ENCODE measurements at regions not wholly inside any gene's neighbourhood (a gene's known extent, or its start where the extent isn't known, plus 50 kb on each side); places are given as distances from the start of the nearest gene placed in this dataset.
"Not testable (repeated sequence)": the region's sequence is repeated elsewhere in the genome, so short reads cannot be mapped to it uniquely, and the experiment has no call there.

DNA sequence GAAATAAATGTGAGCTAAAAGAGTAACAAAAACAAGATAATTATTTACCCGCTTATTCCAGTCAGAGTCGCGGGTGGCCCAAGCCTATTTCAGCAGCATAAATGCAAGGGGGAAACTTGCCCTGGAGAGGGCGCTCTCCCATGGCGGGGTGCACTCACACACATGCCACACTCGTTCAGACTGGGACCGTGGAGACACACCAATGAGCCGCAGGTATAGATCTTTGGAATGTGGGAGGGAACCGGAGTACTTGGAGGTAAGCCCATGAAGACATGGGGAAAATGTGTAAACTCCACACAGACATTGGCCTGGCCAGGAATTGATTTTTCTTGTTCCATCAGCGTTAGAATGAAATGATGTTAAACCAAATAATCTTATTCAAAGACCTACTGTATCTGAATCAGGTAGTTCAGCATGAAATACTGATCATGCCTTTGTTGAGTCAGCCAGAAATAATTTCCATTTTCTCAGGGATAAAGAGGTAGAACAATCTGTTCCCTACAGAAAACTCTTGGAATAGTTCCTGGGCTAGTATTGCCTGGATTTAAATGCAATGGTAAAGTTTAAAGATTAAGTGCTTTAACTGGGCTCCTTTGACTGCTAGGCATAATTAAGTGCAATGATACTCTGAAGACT, 191.5 kb downstream of the MCHR2 start:
- no peak for DNase-seq (ENCODE audit: low read depth in 2 of 2, low spot score in 1 of 2)

- DNase-seq (ENCODE audit: low read depth in 2 of 2, low spot score in 1 of 2): no peak
These were observed 185.0 kb downstream of the MCHR2 start for GRCh38 chr6:99808992-99809391.

- DNase-seq (ENCODE audit: low read depth in 2 of 2, low spot score in 1 of 2): no peak
These were observed 183.7 kb downstream of the MCHR2 start for GRCh38 chr6:99810295-99810694.

DNA sequence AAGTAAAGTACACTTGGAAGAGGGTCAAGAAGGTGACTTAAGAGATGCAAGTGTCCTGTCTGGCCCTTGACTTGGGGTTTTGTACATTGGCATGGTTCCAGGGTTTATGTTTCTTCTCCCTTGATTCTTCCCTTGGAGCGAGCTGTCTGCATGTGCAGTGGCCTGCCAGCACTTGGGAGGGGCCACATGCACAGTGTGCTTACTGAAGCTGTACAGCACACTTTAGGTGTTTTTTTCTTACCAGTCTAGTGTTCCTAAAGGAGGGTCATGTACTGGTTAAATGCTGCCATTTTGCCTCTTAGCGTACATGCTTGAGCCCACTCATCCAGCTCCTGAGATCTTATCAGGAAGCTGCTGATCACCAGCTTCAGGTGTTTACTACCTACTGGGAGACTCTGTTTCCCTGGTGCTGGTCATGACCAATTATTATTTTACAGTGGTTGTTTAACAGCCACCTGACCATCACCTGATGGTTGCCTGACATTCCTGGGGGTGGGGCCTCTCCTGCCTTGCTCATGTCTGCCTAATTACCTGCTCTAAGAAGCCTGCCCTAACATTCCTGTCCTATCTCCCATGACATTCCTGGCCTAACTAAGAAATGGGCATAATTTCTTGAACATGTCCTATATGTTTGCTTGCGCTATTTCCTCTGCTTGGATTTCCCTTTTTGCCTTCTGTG, 182.9 kb downstream of the MCHR2 start:
- DNase-seq (ENCODE audit: low read depth in 2 of 2, low spot score in 1 of 2): no peak

DNA sequence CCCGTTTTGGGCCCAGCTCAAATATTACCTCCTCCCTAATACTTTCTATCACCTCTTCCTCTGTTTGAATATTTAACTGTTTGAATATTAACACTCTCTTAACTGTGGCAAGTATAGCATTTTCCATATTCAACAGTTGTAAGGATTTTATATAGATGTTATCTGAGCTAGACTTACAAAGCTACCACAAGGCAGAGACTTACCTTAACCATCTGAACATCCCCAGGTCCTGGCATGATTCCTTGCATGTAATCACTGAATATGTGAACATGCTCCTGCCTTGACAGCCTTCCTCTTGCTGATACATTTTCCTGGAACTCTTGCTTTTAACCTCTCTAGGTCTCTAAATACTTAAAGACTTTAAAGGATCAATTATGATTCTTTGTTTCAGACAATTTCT, 182.4 kb downstream of the MCHR2 start:
- DNase-seq (ENCODE audit: low read depth in 2 of 2, low spot score in 1 of 2): no peak

DNA sequence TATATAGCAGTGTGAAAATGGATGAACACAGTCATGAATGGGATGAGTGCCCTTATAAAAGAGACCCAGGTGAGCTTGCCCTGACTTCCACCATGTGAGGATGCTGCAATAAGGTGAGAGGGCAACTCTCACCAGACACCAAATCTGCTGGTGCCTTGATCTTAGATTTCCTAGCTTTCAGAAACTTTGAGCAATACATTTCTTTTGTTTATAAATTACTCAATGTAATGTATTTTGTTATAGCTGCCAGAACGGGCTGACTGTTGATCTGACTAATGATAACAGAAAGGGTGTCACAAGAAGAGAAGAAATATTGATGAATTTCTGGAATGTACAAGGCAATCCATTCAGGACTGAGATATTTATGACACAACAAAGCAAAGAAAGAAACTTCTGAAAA, 180.5 kb downstream of the MCHR2 start:
- no peak for DNase-seq (ENCODE audit: low read depth in 2 of 2, low spot score in 1 of 2)

GRCh38 chr6:99814230-99814928, 179.6 kb downstream of the MCHR2 start:
- DNase-seq (ENCODE audit: low read depth in 2 of 2, low spot score in 1 of 2): no peak

- no peak for DNase-seq (ENCODE audit: low read depth in 2 of 2, low spot score in 1 of 2)
These were observed 177.2 kb downstream of the MCHR2 start for GRCh38 chr6:99816795-99817194.

- no peak for DNase-seq (ENCODE audit: low read depth in 2 of 2, low spot score in 1 of 2)
These were observed 175.9 kb downstream of the MCHR2 start for GRCh38 chr6:99818161-99818560.

DNA sequence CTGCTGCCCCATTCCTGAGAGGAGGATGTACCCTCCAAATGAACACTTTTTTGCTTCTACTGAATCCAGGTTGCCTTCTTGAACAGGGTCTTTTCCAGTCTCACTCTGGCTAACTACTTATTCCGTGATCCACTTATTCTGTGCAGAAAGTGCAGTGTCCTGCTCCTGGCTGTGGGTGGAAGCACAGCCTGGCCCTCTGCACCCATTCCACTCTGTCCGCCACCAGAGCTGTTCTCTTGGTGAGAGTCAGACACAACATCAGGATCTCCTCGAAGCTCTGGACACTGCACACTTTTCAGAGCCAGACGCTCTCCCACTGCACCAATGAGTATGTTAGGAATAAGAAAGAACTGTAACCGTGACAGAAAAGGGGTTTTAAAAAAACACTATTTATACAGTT, 174.2 kb downstream of the MCHR2 start:
- no peak for DNase-seq (ENCODE audit: low read depth in 2 of 2, low spot score in 1 of 2)

GRCh38 chr6:99821164-99821563, 172.9 kb downstream of the MCHR2 start:
- DNase-seq (ENCODE audit: low read depth in 2 of 2, low spot score in 1 of 2): no peak

- no peak for DNase-seq (ENCODE audit: low read depth in 2 of 2, low spot score in 1 of 2)
These were observed 171.1 kb downstream of the MCHR2 start for GRCh38 chr6:99822741-99823512.

- DNase-seq (ENCODE audit: low read depth in 2 of 2, low spot score in 1 of 2): not testable (repeated sequence)
These were observed 170.3 kb downstream of the MCHR2 start for GRCh38 chr6:99823513-99824235.

DNA sequence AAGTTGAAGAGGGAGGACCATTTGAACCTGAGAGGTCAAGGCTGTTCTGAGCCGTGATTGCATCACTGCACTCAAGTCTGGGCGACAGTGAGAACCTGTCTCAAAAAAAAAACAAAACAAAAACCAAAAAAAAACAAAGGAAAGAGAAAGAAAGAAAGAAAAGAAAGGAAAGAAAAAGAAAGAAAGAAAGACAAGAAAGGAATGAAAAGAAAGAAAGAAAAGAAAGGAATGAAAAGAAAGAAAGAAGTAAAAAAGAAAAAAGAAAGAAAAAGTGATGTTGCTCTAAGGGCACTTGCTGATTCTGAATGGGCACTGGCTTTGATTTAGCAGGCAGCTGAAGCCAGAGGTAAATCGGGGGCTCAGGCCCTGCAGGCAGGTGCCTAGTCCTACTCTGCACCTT, 161.0 kb downstream of the MCHR2 start:
- DNase-seq (ENCODE audit: low read depth in 2 of 2, low spot score in 1 of 2): no peak

GRCh38 chr6:99836471-99836870, 157.6 kb downstream of the MCHR2 start:
- no peak for DNase-seq (ENCODE audit: low read depth in 2 of 2, low spot score in 1 of 2)

DNA sequence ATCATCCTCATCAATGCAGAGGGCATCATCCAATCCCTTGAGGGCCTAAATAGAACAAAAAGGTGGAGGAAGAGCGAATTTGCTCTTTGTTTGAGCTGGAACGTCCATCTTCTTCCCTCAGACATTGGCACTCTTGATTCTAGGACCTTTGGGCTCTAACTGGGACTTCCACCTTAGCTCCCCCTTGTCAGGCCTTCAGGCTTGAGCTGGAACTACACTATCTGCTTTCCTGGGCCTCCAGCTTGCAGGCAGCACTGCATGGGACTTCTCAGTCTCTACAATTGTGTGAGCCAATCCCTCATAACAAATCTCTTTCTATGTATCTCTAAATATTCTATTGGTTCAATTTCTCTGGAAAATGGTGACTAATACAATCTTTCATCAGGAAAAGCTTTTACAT, 155.4 kb downstream of the MCHR2 start:
- DNase-seq (ENCODE audit: low read depth in 2 of 2, low spot score in 1 of 2): no peak

DNA sequence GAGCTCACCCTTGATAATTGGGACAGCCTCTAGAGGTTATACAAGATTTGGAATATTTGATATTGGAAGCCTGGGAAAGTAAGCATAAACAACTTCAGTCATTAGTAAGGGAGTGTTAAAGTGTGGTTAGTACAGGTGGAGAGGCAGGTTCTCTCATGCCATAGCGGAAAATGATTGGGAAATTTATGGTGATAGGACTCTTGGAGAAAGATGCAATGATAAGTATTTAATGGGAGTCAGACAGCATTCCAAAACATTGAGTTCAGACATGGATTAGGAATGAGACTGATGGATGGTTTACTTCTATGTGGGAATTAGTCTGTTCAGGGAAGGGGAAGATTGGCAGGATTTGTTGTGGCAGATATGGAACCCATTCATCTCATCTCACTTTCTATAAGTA, 152.7 kb downstream of the MCHR2 start:
- no peak for DNase-seq (ENCODE audit: low read depth in 2 of 2, low spot score in 1 of 2)

DNA sequence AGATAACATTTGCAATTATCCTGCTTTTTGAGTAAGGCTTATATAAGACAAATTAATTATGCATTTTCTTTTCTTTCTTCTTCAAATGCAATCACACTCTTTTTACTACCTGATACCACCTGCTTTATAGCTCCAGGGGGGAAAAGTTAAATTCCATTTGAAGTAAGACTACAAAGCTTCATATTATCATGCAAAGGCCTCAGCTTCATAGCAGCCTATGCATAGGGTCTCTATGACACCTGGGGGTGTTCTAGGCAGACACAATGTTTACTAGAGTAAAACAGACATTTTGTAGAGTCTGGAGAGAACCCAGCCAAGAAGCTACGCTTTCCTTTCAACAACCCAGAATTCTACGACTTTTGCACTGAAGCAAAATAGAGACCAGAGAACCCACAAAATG, 148.0 kb downstream of the MCHR2 start:
- no peak for DNase-seq (ENCODE audit: low read depth in 2 of 2, low spot score in 1 of 2)

DNA sequence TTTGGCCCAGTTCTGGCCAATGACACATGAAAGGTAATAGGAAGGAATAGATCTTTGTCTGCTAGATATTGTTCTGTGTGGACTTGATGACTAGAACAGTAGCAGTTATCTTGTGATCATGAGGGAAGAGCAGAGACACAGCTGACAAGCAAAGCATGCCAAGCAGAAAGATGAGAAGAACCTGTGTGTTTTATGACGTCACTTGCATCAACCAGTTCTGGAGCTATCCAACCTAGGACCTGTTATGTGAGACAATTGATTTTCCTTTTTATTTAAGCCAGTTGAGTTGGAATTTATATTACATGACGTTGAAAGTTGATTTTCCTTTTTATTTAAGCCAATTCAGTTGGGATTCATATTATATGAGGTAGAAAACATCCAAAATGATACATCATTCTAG, 143.2 kb downstream of the MCHR2 start:
- DNase-seq (ENCODE audit: low read depth in 2 of 2, low spot score in 1 of 2): no peak

- no peak for DNase-seq (ENCODE audit: low read depth in 2 of 2, low spot score in 1 of 2)
These were observed 142.0 kb downstream of the MCHR2 start for GRCh38 chr6:99852031-99852430.

DNA sequence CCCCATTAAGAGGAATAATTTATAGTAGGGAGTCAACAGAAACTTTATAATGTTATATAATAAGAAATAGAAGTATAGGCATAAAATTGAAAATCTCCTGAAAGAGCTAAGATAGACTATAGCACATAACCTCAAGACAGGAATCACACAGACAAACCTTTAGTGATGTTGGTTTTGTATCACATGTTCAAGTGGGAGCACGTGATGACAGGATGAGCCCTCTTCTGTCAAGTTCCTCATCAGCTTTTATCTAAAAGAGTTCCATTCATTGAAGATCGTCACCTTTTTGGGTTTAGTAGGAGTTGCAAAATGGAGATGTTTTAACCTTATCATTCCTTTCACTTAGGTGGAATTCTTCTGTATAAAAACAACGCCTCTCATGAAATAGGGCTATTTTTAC, 127.0 kb downstream of the MCHR2 start:
- no peak for DNase-seq (ENCODE audit: low read depth in 2 of 2, low spot score in 1 of 2)
